ENCODE measurements at regions not wholly inside any gene's neighbourhood (a gene's known extent, or its start where the extent isn't known, plus 50 kb on each side); places are given as distances from the start of the nearest gene placed in this dataset.

GRCh38 chr2:147141930-147142329, 702.9 kb upstream of the ACVR2A start:
- TF ChIP-seq PATZ1 (CRISPR knock-in tag; IDR thresholded peaks at IDR 0.05; ENCODE audit: borderline replicate concordance) (no peak), BACH2 (CRISPR knock-in tag; IDR thresholded peaks at IDR 0.05; ENCODE audit: borderline replicate concordance) (no peak), CREB5 (CRISPR knock-in tag; IDR thresholded peaks at IDR 0.05; ENCODE audit: low read depth) (no peak), ZNF565 (CRISPR knock-in tag; conservative IDR thresholded peaks at IDR 0.05; ENCODE audit: low read depth) (no peak), ARNTL (CRISPR knock-in tag; IDR thresholded peaks at IDR 0.05; ENCODE audit: borderline replicate concordance, low read depth) (no peak), PPARA (CRISPR knock-in tag; IDR thresholded peaks at IDR 0.05; ENCODE audit: borderline replicate concordance) (no peak), ZFP3 (CRISPR knock-in tag; IDR thresholded peaks at IDR 0.05) (no peak), ZC3H10 (CRISPR knock-in tag; IDR thresholded peaks at IDR 0.05) (no peak)
